SU-DHL-6 (cell line): ENCODE measurements at regions not wholly inside any gene's neighbourhood (a gene's known extent, or its start where the extent isn't known, plus 50 kb on each side); places are given as distances from the start of the nearest gene placed in this dataset.
"Not testable (repeated sequence)": the region's sequence is repeated elsewhere in the genome, so short reads cannot be mapped to it uniquely, and the experiment has no call there.

Source experiments
- H2AFZ ChIP-seq: fragments of 200-600 bp; sonication (generic); 2 replicates; pipeline ENCODE4 v1.6.1; 2014; ENCODE audit warnings: low read depth, mild to moderate bottlenecking, moderate library complexity, mixed read lengths, antibody characterized with exemption, low read length; ENCODE audit not compliant: severe bottlenecking
- H3F3A ChIP-seq: fragments of 200-600 bp; shearing (Covaris generic); 2 replicates; pipeline ENCODE4 v1.6.0; 2016; ENCODE audit warnings: antibody characterized with exemption, mild to moderate bottlenecking; ENCODE audit not compliant: insufficient read depth
- H3K27ac ChIP-seq: fragments of 200-600 bp; sonication (generic); 2 replicates; pipeline ENCODE4 v1.5.1; 2016; ENCODE audit warnings: low read depth, mild to moderate bottlenecking, low read length, moderate library complexity, mixed read lengths
- H3K27me3 ChIP-seq: fragments of 200-600 bp; sonication (generic), shearing (Covaris generic); 2 replicates; pipeline ENCODE4 v1.6.0; 2014; ENCODE audit warnings: mild to moderate bottlenecking, low read length
- H3K36me3 ChIP-seq: fragments of 200-600 bp; sonication (generic); 2 replicates; pipeline ENCODE4 v1.6.1; 2014; ENCODE audit warnings: mild to moderate bottlenecking, low read length, mixed read lengths
- H3K4me2 ChIP-seq: fragments of 300-600, 200-600 bp; shearing (Covaris generic), sonication (generic); 2 replicates; pipeline ENCODE4 v1.6.0; 2014; ENCODE audit warnings: low read length, low read depth, mild to moderate bottlenecking; ENCODE audit not compliant: poor library complexity, severe bottlenecking
- H3K4me3 ChIP-seq: fragments of 200-600 bp; sonication (generic); 2 replicates; pipeline ENCODE4 v1.5.1; 2014; ENCODE audit warnings: antibody characterized with exemption, low read length, mild to moderate bottlenecking, mixed read lengths; ENCODE audit not compliant: insufficient read depth, poor library complexity, severe bottlenecking
- H3K79me2 ChIP-seq: fragments of 200-600 bp; sonication (generic); 2 replicates; pipeline ENCODE4 v1.6.1; 2014; ENCODE audit warnings: mild to moderate bottlenecking, low read length, moderate library complexity; ENCODE audit not compliant: insufficient read depth
- H3K9ac ChIP-seq: fragments of 200-600 bp; sonication (generic); 2 replicates; pipeline ENCODE4 v1.7.0; 2014; ENCODE audit warnings: mild to moderate bottlenecking, low read length
- H3K9me2 ChIP-seq: fragments of 200-600 bp; sonication (generic); replicated peaks from 2 replicates; pipeline ENCODE4 v1.6.1; 2014; ENCODE audit warnings: low read length; ENCODE audit not compliant: insufficient read depth
- H3K9me3 ChIP-seq: fragments of 200-600 bp; sonication (generic); 2 replicates; pipeline ENCODE4 v1.6.1; 2014; ENCODE audit warnings: low read length, mixed read lengths; ENCODE audit not compliant: insufficient read depth
- H4K20me1 ChIP-seq: fragments of 200-600 bp; sonication (generic); 2 replicates; pipeline ENCODE4 v1.6.1; 2014; ENCODE audit warnings: low read depth, mild to moderate bottlenecking, antibody characterized with exemption, low read length, moderate library complexity, mixed read lengths
- EZH2phosphoT487 ChIP-seq: fragments of 200-600 bp; sonication (generic), shearing (Covaris generic); conservative IDR thresholded peaks from 2 replicates; pipeline ENCODE4 v1.6.1; 2018; ENCODE audit warnings: mild to moderate bottlenecking, antibody characterized with exemption, low read length, moderate library complexity, mixed read lengths
- TF ChIP-seq, protein P1 (sequence below): fragments of 200-600 bp; sonication (generic); IDR thresholded peaks from one replicate; pipeline ENCODE4 v1.5.1; 2017; ENCODE audit warnings: antibody characterized with exemption, mild to moderate bottlenecking, low read length, moderate library complexity; ENCODE audit not compliant: insufficient read depth, poor library complexity, severe bottlenecking

GRCh38 chr3:39569095-39569494, 101.6 kb downstream of the MOBP start:
- no peaks in the 10 kb centered on the region for H3K36me3 ChIP-seq
- no peaks in the 10 kb centered on the region for H3K79me2 ChIP-seq
- H3K4me2 ChIP-seq: no peak overlapping the region
- no peak for TF ChIP-seq EZH2phosphoT487
- TF ChIP-seq, protein P1, sequence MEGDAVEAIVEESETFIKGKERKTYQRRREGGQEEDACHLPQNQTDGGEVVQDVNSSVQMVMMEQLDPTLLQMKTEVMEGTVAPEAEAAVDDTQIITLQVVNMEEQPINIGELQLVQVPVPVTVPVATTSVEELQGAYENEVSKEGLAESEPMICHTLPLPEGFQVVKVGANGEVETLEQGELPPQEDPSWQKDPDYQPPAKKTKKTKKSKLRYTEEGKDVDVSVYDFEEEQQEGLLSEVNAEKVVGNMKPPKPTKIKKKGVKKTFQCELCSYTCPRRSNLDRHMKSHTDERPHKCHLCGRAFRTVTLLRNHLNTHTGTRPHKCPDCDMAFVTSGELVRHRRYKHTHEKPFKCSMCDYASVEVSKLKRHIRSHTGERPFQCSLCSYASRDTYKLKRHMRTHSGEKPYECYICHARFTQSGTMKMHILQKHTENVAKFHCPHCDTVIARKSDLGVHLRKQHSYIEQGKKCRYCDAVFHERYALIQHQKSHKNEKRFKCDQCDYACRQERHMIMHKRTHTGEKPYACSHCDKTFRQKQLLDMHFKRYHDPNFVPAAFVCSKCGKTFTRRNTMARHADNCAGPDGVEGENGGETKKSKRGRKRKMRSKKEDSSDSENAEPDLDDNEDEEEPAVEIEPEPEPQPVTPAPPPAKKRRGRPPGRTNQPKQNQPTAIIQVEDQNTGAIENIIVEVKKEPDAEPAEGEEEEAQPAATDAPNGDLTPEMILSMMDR: no peak
- no peaks in the 10 kb centered on the region for H3K9me2 ChIP-seq
- no peak overlapping the region for H2AFZ ChIP-seq
- H3K27ac ChIP-seq: no peak overlapping the region
- no peaks in the 10 kb centered on the region for H3K27me3 ChIP-seq
- H3F3A ChIP-seq: no peaks in the 10 kb centered on the region
- no peak overlapping the region for H3K9ac ChIP-seq
- no peaks in the 10 kb centered on the region for H3K9me3 ChIP-seq
- no peaks in the 10 kb centered on the region for H4K20me1 ChIP-seq
- no peak overlapping the region for H3K4me3 ChIP-seq

- Histone ChIP-seq H3K9me3 (no peaks in the 10 kb centered on the region), H3K27me3 (no peaks in the 10 kb centered on the region), H3F3A (no peaks in the 10 kb centered on the region), H3K27ac (no peak overlapping the region), H3K36me3 (no peaks in the 10 kb centered on the region), H4K20me1 (no peaks in the 10 kb centered on the region), H3K4me2 (no peak overlapping the region), H3K9me2 (no peaks in the 10 kb centered on the region), H3K4me3 (no peak overlapping the region), H2AFZ (no peak overlapping the region), H3K79me2 (no peaks in the 10 kb centered on the region), H3K9ac (no peak overlapping the region)
- no peak for TF ChIP-seq EZH2phosphoT487
- TF ChIP-seq, protein P1: no peak
These were observed 105.9 kb downstream of the MOBP start for GRCh38 chr3:39573392-39573791.

- no peaks in the 10 kb centered on the region for H3K9me2 ChIP-seq
- TF ChIP-seq EZH2phosphoT487: no peak
- TF ChIP-seq, protein P1: no peak
- H3K9me3 ChIP-seq: no peaks in the 10 kb centered on the region
- H3K9ac ChIP-seq: no peak overlapping the region
- no peak overlapping the region for H3K27ac ChIP-seq
- H4K20me1 ChIP-seq: no peaks in the 10 kb centered on the region
- no peak overlapping the region for H2AFZ ChIP-seq
- H3K27me3 ChIP-seq: no peaks in the 10 kb centered on the region
- H3K4me3 ChIP-seq: no peak overlapping the region
- H3K4me2 ChIP-seq: no peak overlapping the region
- H3K36me3 ChIP-seq: no peaks in the 10 kb centered on the region
- no peaks in the 10 kb centered on the region for H3F3A ChIP-seq
- H3K79me2 ChIP-seq: no peaks in the 10 kb centered on the region
These were observed 110.1 kb downstream of the MOBP start for GRCh38 chr3:39577541-39577940.

- H4K20me1 ChIP-seq, H3K4me3 ChIP-seq, H3K36me3 ChIP-seq, H3F3A ChIP-seq, H3K9ac ChIP-seq, H3K27ac ChIP-seq, H3K79me2 ChIP-seq, H3K9me3 ChIP-seq, H3K27me3 ChIP-seq, H3K4me2 ChIP-seq, H2AFZ ChIP-seq, H3K9me2 ChIP-seq: not testable (repeated sequence)
These were observed 118.7 kb downstream of the MOBP start for GRCh38 chr3:39586215-39586614.
